GM23248 (cell line): ENCODE measurements at regions not wholly inside any gene's neighbourhood (a gene's known extent, or its start where the extent isn't known, plus 50 kb on each side); places are given as distances from the start of the nearest gene placed in this dataset.

Experiments
- DNase-seq: peaks from one replicate; pipeline ENCODE4 v3.0.0-alpha.2; 2015
- H2AFZ ChIP-seq: fragments of 200-600 bp; sonication (generic); 2 replicates; pipeline ENCODE4 v1.6.1; 2016; ENCODE audit warnings: antibody characterized with exemption
- H3F3A ChIP-seq: fragments of 200-600 bp; sonication (generic); 2 replicates; pipeline ENCODE4 v1.6.1; 2016; ENCODE audit warnings: mild to moderate bottlenecking, antibody characterized with exemption, mixed run types; ENCODE audit not compliant: insufficient read depth
- H3K27ac ChIP-seq: fragments of 200-600 bp; sonication (generic); 2 replicates; pipeline ENCODE4 v1.5.1; 2016; ENCODE audit warnings: mild to moderate bottlenecking
- H3K27me3 ChIP-seq: fragments of 200-600 bp; sonication (generic); replicated peaks from 2 replicates; pipeline ENCODE4 v1.6.1; 2016; ENCODE audit warnings: mild to moderate bottlenecking; ENCODE audit not compliant: insufficient read depth
- H3K36me3 ChIP-seq: fragments of 200-600 bp; sonication (generic); 2 replicates; pipeline ENCODE4 v1.6.1; 2016; ENCODE audit warnings: low read depth, mild to moderate bottlenecking
- H3K4me1 ChIP-seq: fragments of 200-600 bp; sonication (generic); 2 replicates; pipeline ENCODE4 v1.6.1; 2016; ENCODE audit warnings: mild to moderate bottlenecking; ENCODE audit not compliant: insufficient read depth
- H3K4me2 ChIP-seq: fragments of 200-600 bp; sonication (generic); one replicate; pipeline ENCODE4 v1.6.1; 2016; ENCODE audit warnings: mild to moderate bottlenecking; ENCODE audit not compliant: unreplicated experiment
- H3K4me3 ChIP-seq: fragments of 200-600 bp; sonication (generic); 2 replicates; pipeline ENCODE4 v1.5.1; 2016; ENCODE audit warnings: mild to moderate bottlenecking
- H3K79me2 ChIP-seq: fragments of 200-600 bp; sonication (generic); 2 replicates; pipeline ENCODE4 v1.6.1; 2016; ENCODE audit warnings: mild to moderate bottlenecking; ENCODE audit not compliant: insufficient read depth
- H3K9ac ChIP-seq: fragments of 200-600 bp; sonication (generic); 2 replicates; pipeline ENCODE4 v1.6.1; 2016; ENCODE audit warnings: mild to moderate bottlenecking
- H3K9me2 ChIP-seq: fragments of 200-600 bp; sonication (generic); 2 replicates; pipeline ENCODE4 v1.6.1; 2016; ENCODE audit warnings: mixed run types, mild to moderate bottlenecking, moderate library complexity; ENCODE audit not compliant: insufficient read depth
- H3K9me3 ChIP-seq: fragments of 200-600 bp; sonication (generic); one replicate; pipeline ENCODE4 v1.6.1; 2017; ENCODE audit warnings: low read depth
- H4K20me1 ChIP-seq: fragments of 200-600 bp; sonication (generic); 2 replicates; pipeline ENCODE4 v1.6.0; 2016; ENCODE audit not compliant: insufficient read depth
- EZH2 ChIP-seq: fragments of 200-600 bp; sonication (generic); IDR thresholded peaks from 2 replicates; pipeline ENCODE4 v1.6.1; 2018; ENCODE audit warnings: antibody characterized with exemption, mild to moderate bottlenecking; ENCODE audit not compliant: insufficient read depth, poor library complexity, severe bottlenecking
- EZH2phosphoT487 ChIP-seq: fragments of 200-600 bp; sonication (generic); IDR thresholded peaks from 2 replicates; pipeline ENCODE4 v1.6.1; 2018; ENCODE audit warnings: antibody characterized with exemption, moderate library complexity, mild to moderate bottlenecking, low read depth; ENCODE audit not compliant: insufficient read depth
- WGBS, 2 experiments: methylation state at CpG; one replicate each; pipeline ENCODE4 v1.1.6; 2015 to 2017; ENCODE audit warnings: low lambda C conversion rate in 2 of 2, low coverage in 1 of 2; ENCODE audit errors: missing lambda C conversion rate in 2 of 2; 5-methylcytosine and 5-hydroxymethylcytosine counted together
- in situ Hi-C: fragments of 300-500 bp; cut with MboI; formaldehyde crosslinking; loops from 2 replicates; pipeline ENCODE4 v1.15.0; 2020

DNA sequence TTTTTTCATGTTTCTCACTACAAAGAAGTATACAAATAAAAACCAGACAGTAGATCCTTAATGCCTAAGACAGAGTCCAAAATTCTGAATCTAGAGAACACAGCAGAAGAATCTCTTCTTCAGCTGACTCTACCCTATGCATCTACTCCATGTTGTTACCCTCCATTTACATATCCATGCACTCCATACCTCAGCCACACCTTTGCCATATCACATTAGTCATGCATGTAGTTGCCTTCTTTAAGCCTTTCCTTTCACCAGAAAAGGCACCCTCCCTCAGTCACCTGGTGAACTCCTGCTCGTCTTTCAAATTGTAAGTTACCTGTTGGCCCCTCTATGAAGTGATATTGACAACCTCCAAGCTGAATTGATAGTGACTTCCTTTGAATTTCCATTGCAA lies 271.2 kb upstream of the FAR2 start:
- WGBS, 2 experiments, result 73 to 75% methylated on average over 1 of the region's 1 CpG
- H3K9ac ChIP-seq, result no peak overlapping the region
- H3K27ac ChIP-seq, result no peak overlapping the region

DNA sequence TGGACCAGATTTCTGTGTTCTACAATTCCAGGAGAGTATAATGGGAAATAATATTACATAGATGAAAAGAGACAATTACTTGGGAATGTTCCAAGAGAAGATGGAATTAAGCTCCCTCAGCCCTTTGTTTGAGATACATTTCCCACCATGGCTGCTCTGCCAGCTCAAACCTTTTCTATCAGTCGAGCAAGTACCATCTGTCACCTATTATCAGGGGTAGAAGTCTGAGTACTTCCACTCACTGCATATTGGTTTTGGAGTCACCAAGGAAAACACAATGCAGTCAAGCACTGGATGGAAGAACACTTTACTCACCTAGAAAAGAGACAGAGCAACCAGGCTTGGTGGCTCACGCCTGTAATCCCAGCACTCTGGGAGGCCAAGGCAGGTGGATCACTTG lies 270.4 kb upstream of the FAR2 start:
- Histone ChIP-seq H3K4me1 (0 out of 2 replicates have a peak, but pooled peaks cover 5% of the 10 kb centered on the region), H3K4me3 (no peak overlapping the region), H3K9ac (no peak overlapping the region), H2AFZ (no peak overlapping the region), H3K36me3 (no peaks in the 10 kb centered on the region), H3K9me2 (no peaks in the 10 kb centered on the region), H3K4me2 (no peak overlapping the region), H4K20me1 (no peaks in the 10 kb centered on the region), H3K9me3 (no peaks in the 10 kb centered on the region), H3K79me2 (no peaks in the 10 kb centered on the region), H3K27ac (no peak overlapping the region), H3K27me3 (no peaks in the 10 kb centered on the region), H3F3A (no peaks in the 10 kb centered on the region)
- DNase-seq, result no peak
- TF ChIP-seq EZH2 (no peak), EZH2phosphoT487 (no peak)
- WGBS, 2 experiments, result 65 to 91% methylated on average over 2 of the region's 2 CpGs
- in situ Hi-C loops, result no loop called here

More for the DNA sequence above, 271.2 kb upstream of the FAR2 start:
- H3F3A ChIP-seq, result no peaks in the 10 kb centered on the region
- H3K79me2 ChIP-seq, result no peaks in the 10 kb centered on the region
- in situ Hi-C loops, result no loop called here
- no peaks in the 10 kb centered on the region for H4K20me1 ChIP-seq
- H3K4me2 ChIP-seq, result no peak overlapping the region
- H3K36me3 ChIP-seq, result no peaks in the 10 kb centered on the region
- no peak overlapping the region for H2AFZ ChIP-seq
- H3K4me3 ChIP-seq, result no peak overlapping the region
- no peak for DNase-seq
- no peaks in the 10 kb centered on the region for H3K9me3 ChIP-seq
- TF ChIP-seq EZH2 (no peak), EZH2phosphoT487 (no peak)
- 0 out of 2 replicates have a peak, but pooled peaks cover 5% of the 10 kb centered on the region for H3K4me1 ChIP-seq
- no peaks in the 10 kb centered on the region for H3K9me2 ChIP-seq
- no peaks in the 10 kb centered on the region for H3K27me3 ChIP-seq

DNA sequence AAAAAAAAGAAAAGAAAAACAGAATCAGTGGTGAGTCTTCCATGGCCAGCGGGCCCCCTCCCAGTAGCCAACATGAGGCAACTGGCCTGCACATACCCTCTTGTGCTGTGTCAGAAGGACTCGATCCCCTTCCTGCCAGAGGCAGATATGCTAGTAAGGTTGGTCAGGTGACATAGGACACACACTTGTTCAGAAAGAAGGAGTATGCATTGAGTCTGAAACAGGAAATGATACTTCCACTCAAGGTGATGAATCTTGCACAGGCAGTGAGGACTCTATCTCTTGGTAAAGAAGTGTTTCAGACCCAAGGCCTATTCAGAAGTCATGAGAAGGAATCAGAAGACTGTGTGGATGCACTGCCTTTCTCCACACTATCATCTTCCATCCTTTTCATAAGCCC lies 269.7 kb upstream of the FAR2 start:
- no peak for TF ChIP-seq EZH2phosphoT487
- no peak for TF ChIP-seq EZH2
- Histone ChIP-seq H4K20me1 (no peaks in the 10 kb centered on the region), H3K27ac (no peak overlapping the region), H3F3A (no peaks in the 10 kb centered on the region), H3K4me2 (no peak overlapping the region), H3K36me3 (no peaks in the 10 kb centered on the region), H3K79me2 (no peaks in the 10 kb centered on the region), H3K4me3 (no peak overlapping the region), H3K9me3 (no peaks in the 10 kb centered on the region), H3K4me1 (0 out of 2 replicates have a peak, but pooled peaks cover 5% of the 10 kb centered on the region), H2AFZ (no peak overlapping the region), H3K9ac (no peak overlapping the region), H3K27me3 (no peaks in the 10 kb centered on the region), H3K9me2 (no peaks in the 10 kb centered on the region)
- WGBS, 2 experiments, result 93 to 94% methylated on average over 2 of the region's 2 CpGs
- in situ Hi-C loops, result no loop called here
- DNase-seq, result no peak

DNA sequence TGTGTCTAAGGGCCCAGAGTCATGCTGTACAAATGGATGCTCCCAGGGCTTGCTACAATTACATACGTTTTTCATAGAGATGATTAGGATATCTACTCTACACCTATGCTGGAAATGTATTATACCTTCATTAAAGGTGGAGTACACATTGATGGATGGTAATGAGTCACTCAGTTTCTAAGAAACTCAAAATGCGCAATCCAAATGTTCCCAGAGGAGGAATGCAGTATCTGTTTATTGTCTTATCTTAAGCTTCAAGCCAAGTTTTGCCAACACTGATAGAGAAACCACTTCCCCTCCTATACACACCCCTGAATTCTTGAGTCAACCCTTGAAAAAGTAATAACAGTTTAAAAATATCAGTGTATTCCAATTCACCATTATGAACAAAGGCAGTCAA lies 266.6 kb upstream of the FAR2 start:
- WGBS, 2 experiments, result 89 to 91% methylated on average over 2 of the region's 2 CpGs
- no peaks in the 10 kb centered on the region for H4K20me1 ChIP-seq
- no peak overlapping the region for H3K4me2 ChIP-seq
- no peaks in the 10 kb centered on the region for H3K27me3 ChIP-seq
- H3K4me3 ChIP-seq, result no peak overlapping the region
- no peak overlapping the region for H3K27ac ChIP-seq
- H3K36me3 ChIP-seq, result no peaks in the 10 kb centered on the region
- 0 out of 2 replicates have a peak, but pooled peaks cover 5% of the 10 kb centered on the region for H3K4me1 ChIP-seq
- TF ChIP-seq EZH2phosphoT487 (no peak), EZH2 (no peak)
- H3K9ac ChIP-seq, result no peak overlapping the region
- H2AFZ ChIP-seq, result no peak overlapping the region
- no peaks in the 10 kb centered on the region; the same call in 1 of the 2 replicates for H3K9me2 ChIP-seq
- H3K79me2 ChIP-seq, result no peaks in the 10 kb centered on the region
- no peak for DNase-seq
- in situ Hi-C loops, result no loop called here
- H3F3A ChIP-seq, result no peaks in the 10 kb centered on the region
- no peaks in the 10 kb centered on the region for H3K9me3 ChIP-seq

DNA sequence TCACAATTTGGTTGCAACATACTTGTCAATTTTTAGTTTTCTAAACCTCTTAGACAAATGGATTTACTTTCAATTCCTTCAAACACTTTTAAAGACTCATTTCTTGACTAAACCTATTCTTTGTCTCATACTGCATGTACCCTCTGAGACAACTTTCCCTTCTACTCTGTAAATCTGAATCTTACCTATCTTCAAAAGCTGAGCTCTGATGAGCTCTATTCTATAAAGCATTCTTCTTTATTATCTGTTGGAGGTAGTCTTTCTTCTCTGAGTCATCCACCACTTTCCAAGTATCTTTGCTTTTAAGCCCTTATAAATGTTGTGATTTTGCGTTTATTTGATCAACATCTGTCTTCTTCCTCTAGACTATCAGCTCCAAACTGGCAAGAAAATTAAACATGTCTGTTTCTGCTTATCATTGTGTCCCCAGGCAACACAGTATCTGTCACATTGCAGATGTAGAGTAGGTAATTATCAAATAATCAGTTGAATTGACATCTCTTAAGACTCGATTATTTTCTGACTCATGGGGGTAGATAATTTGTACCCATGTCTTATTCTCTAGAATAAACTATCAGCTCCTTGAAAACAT lies 265.6 kb upstream of the FAR2 start:
- TF ChIP-seq EZH2, result no peak
- no peak for TF ChIP-seq EZH2phosphoT487
- Histone ChIP-seq H3K36me3 (no peaks in the 10 kb centered on the region), H3K9me2 (no peaks in the 10 kb centered on the region; the same call in 1 of the 2 replicates), H3K79me2 (no peaks in the 10 kb centered on the region), H3K9me3 (no peaks in the 10 kb centered on the region), H3F3A (no peaks in the 10 kb centered on the region), H3K27ac (no peak overlapping the region), H4K20me1 (no peaks in the 10 kb centered on the region), H3K4me3 (no peak overlapping the region), H2AFZ (no peak overlapping the region), H3K4me1 (no peaks in the 10 kb centered on the region), H3K27me3 (no peaks in the 10 kb centered on the region), H3K9ac (no peak overlapping the region), H3K4me2 (no peak overlapping the region)
- WGBS, 2 experiments, result 31 to 32% methylated on average over 2 of the region's 2 CpGs
- in situ Hi-C loops, result no loop called here
- DNase-seq, result no peak
